ENCODE measurements at regions not wholly inside any gene's neighbourhood (a gene's known extent, or its start where the extent isn't known, plus 50 kb on each side); places are given as distances from the start of the nearest gene placed in this dataset.

DNA sequence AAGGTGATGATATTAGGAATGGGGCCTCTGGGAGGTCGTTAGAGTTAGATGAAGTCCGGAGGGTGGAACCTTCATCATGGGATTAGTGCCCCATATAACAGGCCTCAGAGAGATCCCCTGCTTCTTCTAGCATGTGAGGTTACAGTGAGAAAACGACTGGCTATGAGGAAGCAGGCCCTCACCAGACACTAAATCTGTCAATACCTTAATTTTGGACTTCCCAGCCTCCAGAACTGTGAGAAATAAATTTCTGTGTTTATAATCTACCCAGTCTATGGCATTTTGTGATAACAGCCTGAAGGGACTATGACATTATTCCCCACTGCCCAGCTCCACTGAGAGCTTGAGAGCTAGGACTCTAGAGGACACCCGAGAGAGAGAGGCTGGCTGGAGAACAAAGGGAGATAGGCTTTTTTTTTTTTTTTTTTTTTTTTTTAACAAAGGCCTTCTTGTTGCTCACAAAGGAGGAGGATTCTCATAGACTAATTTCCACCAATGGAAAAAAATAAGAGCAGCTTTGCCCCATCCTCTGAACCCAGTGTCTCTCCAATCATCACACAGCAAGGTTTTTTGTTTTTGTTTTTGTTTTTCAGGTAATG lies 87.8 kb upstream of the EEA1 start:
- Mint-ChIP-seq H3K9me3 (no peaks in the 10 kb centered on the region), H3K27me3 (ENCODE audit: insufficient read depth) (peaks cover 9% of the 10 kb centered on the region), H3K4me3 (no peak overlapping the region), H3K4me1 (ENCODE audit: low read depth) (peaks cover 6% of the 10 kb centered on the region), H3K27ac (no peak overlapping the region), H3K36me3 (ENCODE audit: low read depth) (no peaks in the 10 kb centered on the region)
- no peak for DNase-seq
- TF ChIP-seq, protein P1, sequence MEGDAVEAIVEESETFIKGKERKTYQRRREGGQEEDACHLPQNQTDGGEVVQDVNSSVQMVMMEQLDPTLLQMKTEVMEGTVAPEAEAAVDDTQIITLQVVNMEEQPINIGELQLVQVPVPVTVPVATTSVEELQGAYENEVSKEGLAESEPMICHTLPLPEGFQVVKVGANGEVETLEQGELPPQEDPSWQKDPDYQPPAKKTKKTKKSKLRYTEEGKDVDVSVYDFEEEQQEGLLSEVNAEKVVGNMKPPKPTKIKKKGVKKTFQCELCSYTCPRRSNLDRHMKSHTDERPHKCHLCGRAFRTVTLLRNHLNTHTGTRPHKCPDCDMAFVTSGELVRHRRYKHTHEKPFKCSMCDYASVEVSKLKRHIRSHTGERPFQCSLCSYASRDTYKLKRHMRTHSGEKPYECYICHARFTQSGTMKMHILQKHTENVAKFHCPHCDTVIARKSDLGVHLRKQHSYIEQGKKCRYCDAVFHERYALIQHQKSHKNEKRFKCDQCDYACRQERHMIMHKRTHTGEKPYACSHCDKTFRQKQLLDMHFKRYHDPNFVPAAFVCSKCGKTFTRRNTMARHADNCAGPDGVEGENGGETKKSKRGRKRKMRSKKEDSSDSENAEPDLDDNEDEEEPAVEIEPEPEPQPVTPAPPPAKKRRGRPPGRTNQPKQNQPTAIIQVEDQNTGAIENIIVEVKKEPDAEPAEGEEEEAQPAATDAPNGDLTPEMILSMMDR (IDR thresholded peaks at IDR 0.05) = no peak

DNA sequence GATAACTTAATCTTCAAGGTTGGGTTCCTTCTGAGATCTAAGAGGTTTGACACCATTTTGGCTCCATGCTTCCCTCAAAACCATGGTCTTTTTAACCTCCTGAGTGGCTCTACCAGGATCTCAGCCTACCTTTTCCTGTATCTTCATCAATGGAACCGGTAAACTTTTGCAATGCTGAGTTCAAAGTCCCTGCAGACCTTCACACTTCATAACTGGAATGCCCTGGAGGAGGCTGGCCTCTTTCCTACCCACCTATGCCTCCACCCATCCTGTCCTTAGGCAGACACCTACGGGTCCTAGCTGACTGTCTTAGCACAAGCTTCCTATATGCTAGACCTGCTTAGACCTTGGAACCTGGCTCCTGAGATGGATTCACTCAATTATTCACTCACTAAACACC lies 89.5 kb upstream of the EEA1 start:
- TF ChIP-seq, protein P1 (IDR thresholded peaks at IDR 0.05) = no peak
- Mint-ChIP-seq H3K27me3 (ENCODE audit: insufficient read depth) (peaks cover 9% of the 10 kb centered on the region), H3K4me3 (no peak overlapping the region), H3K9me3 (no peaks in the 10 kb centered on the region), H3K36me3 (ENCODE audit: low read depth) (no peaks in the 10 kb centered on the region), H3K4me1 (ENCODE audit: low read depth) (peaks cover 12% of the 10 kb centered on the region), H3K27ac (no peak overlapping the region)
- no peak for DNase-seq

DNA sequence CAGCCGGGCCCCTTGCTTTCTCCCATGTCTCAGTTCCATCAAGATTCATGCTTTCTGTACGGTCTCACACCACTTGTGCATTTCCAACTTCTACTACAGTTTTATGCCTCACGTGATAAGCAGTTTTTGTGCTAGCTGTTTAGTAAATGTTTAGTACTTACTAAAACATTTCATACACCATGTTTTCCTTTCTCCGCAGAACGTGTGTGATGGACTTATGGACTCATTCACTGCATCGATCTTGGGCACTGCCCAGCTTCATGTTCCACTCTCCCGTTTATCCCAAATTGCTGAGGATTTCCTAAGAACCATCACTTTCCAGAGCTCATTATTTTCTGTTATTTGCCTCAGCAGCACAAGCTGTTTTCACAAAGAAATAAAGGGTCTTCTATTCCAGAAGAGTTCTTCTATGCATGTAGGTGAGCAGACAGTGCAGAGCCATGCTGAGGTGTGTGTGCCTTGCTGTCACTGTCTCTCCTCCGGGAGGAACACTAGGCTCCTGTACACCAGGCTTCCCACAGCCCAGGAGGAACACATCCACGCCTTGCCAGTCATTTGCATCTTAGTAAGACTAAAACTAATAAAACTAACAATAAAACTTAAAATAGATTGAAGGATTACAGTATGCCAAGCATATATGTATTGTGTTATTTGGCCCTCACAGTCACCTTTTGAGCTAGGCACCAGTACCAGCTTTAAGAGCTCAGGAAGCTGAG lies 90.3 kb upstream of the EEA1 start:
- TF ChIP-seq, protein P1 (IDR thresholded peaks at IDR 0.05) = no peak
- Mint-ChIP-seq H3K36me3 (ENCODE audit: low read depth) (no peaks in the 10 kb centered on the region), H3K27ac (no peak overlapping the region), H3K9me3 (no peaks in the 10 kb centered on the region), H3K4me1 (ENCODE audit: low read depth) (peaks cover 12% of the 10 kb centered on the region), H3K27me3 (ENCODE audit: insufficient read depth) (peaks cover 9% of the 10 kb centered on the region), H3K4me3 (no peak overlapping the region)
- no peak for DNase-seq

DNA sequence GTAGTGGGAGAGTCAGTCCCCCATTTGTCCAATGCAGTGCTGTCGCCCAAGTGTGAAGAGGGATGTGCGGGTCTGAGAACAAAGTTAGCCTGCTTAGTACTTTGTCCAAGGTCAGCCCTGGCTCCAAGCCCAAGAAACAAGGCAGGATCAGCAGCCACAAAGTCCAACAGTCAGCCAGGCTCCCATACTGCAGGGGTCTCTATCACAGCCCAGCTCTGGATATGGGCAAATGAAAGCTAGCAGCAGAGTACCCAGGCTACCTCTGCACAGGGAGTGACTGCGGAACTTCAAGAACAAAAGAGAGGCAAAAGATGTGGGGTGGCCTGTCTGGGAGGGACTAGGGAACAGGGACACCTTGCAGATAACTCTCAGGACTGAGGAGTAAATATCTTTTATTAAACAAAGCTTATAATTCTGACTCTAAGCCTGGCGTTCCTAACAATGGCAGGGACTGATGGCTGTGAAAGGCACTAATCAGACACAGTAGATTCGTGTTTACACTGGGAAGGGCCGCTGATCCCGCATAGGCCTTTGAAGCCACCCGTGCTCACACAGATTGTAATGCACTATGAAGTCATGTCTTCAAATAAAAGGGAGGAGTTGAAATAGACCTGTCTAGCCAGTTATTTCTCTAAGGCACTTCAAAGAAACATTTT lies 91.0 kb upstream of the EEA1 start:
- TF ChIP-seq, protein P1 (IDR thresholded peaks at IDR 0.05) = no peak
- Mint-ChIP-seq H3K4me1 (ENCODE audit: low read depth) (peaks cover 12% of the 10 kb centered on the region), H3K9me3 (no peaks in the 10 kb centered on the region), H3K4me3 (no peak overlapping the region), H3K27ac (no peak overlapping the region), H3K27me3 (ENCODE audit: insufficient read depth) (peaks cover 9% of the 10 kb centered on the region), H3K36me3 (ENCODE audit: low read depth) (no peaks in the 10 kb centered on the region)
- DNase-seq = no peak

DNA sequence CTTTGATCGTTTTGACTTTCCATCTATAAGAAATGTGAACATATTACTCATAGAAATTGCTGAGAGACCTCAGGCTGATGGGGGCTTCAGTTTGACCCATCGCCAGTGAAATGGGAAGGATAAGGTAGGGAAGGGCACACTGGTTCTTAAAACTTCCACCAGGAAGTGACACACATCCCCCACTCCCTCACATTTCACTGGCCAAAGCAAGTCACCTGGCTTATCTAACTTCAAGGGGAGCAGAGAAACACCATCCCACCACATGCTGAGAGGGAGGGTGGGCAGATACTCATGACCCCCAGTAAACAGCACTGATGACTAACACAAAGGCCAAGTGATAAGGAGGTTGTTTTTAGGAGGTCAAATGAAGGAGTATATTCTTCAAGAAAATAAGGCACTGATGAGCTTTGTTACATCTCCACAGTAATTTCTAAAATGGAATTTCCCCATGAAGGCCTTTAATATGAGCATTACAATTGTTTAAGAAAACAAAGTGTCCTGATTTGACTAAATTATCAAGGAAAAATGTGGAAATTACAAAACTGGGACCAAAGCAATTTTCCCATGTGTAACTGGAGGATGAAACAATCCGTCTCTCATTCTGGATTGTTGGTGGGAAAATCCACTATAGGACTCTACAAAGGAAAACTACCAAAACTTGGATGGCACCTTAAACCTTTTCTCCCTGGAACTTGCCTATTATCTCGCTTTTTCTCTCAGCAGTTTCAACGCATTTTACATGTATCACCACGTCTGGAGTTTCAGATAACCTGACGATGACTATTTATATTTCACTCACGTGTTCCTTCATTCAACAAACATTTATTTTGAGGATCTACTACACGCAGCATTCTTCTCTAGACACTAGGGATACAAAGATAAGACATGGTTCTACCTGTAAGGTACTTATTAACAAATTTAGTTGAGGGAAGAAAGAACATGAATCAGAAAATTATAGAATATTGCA lies 91.8 kb upstream of the EEA1 start:
- Mint-ChIP-seq H3K9me3 (no peaks in the 10 kb centered on the region), H3K4me1 (ENCODE audit: low read depth) (peaks cover 10% of the 10 kb centered on the region), H3K4me3 (no peak overlapping the region), H3K27ac (no peak overlapping the region), H3K27me3 (ENCODE audit: insufficient read depth) (peaks cover 9% of the 10 kb centered on the region), H3K36me3 (ENCODE audit: low read depth) (no peaks in the 10 kb centered on the region)
- TF ChIP-seq, protein P1 (IDR thresholded peaks at IDR 0.05) = no peak
- no peak for DNase-seq
